Sigmoid colon (tissue), 4 donors: ENCODE measurements at regions not wholly inside any gene's neighbourhood (a gene's known extent, or its start where the extent isn't known, plus 50 kb on each side); places are given as distances from the start of the nearest gene placed in this dataset.

Source experiments
- CTCF ChIP-seq, 4 experiments: fragments of 450-650 bp in 3 of 4; fragments of 200-600 bp in 1 of 4; IDR thresholded peaks; one replicate each; pipeline ENCODE4 v1.5.1; 2016 to 2019; ENCODE audit warnings: antibody characterized with exemption in 4 of 4, mild to moderate bottlenecking in 3 of 4, moderate library complexity in 2 of 4
- EP300 ChIP-seq, 4 donors: sonication (generic); formaldehyde crosslinking; IDR thresholded peaks; one replicate each; pipeline ENCODE4 v1.6.1; 2017; ENCODE audit warnings: antibody characterized with exemption in 4 of 4
- POLR2A ChIP-seq, 2 donors: fragments of 450-650 bp; IDR thresholded peaks; one replicate each; pipeline ENCODE4 v1.6.1; 2016; ENCODE audit warnings: antibody characterized with exemption in 2 of 2, mild to moderate bottlenecking in 2 of 2, moderate library complexity in 2 of 2
- POLR2AphosphoS5 ChIP-seq, 4 donors: sonication (generic); formaldehyde crosslinking; IDR thresholded peaks; one replicate each; pipeline ENCODE4 v1.6.1; 2017; ENCODE audit warnings: antibody characterized with exemption in 4 of 4

- TF ChIP-seq CTCF (IDR thresholded peaks at IDR 0.05) (no peak), POLR2A (IDR thresholded peaks at IDR 0.05) (no peak), POLR2AphosphoS5 (IDR thresholded peaks at IDR 0.05) (no peak), EP300 (IDR thresholded peaks at IDR 0.05) (no peak)
These were observed 214.2 kb upstream of the ZBED5 start for GRCh38 chr11:11072067-11072466.
